ENCODE measurements at regions not wholly inside any gene's neighbourhood (a gene's known extent, or its start where the extent isn't known, plus 50 kb on each side); places are given as distances from the start of the nearest gene placed in this dataset.

GRCh38 chr5:87746341-87746740 lies 333.6 kb upstream of the CCNH start (continued):
- TF ChIP-seq REST (IDR thresholded peaks at IDR 0.05; ENCODE audit: unreplicated experiment): no peak

GRCh38 chr5:87741881-87742280 lies 329.2 kb upstream of the CCNH start:
- Mint-ChIP-seq H3K27ac (0 out of 2 replicates have a peak overlapping the region, but pooled peaks have one; percentile 51), H3K4me1 (peaks cover 7% of the 10 kb centered on the region; the same call in 1 of the 3 replicates), H3K9me3 (no peaks in the 10 kb centered on the region), H3K27me3 (ENCODE audit: insufficient read depth, low read depth, poor library complexity) (no peaks in the 10 kb centered on the region), H3K4me3 (no peak overlapping the region), H3K36me3 (ENCODE audit: low read depth) (no peaks in the 10 kb centered on the region)
- H3K4me3 ChIP-seq: no peak overlapping the region
- no peak overlapping the region for H3K4me2 ChIP-seq
- H4K20me1 ChIP-seq (replicated peaks; ENCODE audit: insufficient read depth): no peaks in the 10 kb centered on the region
- no peaks in the 10 kb centered on the region for H3K79me2 ChIP-seq (replicated peaks; ENCODE audit: insufficient read depth)
- H2AFZ ChIP-seq: no peak overlapping the region
- H3K9me2 ChIP-seq (ENCODE audit: insufficient read depth): peaks cover 3% of the 10 kb centered on the region; the same call in 1 of the 2 replicates
- H3F3A ChIP-seq (replicated peaks; ENCODE audit: low read depth): no peaks in the 10 kb centered on the region
- ATAC-seq (no peak), DNase-seq (ENCODE audit: low spot score) (no peak)
- H3K36me3 ChIP-seq (ENCODE audit: insufficient read depth): no peaks in the 10 kb centered on the region
- H3K4me1 ChIP-seq (ENCODE audit: insufficient read depth): no peaks in the 10 kb centered on the region
- H3K27me3 ChIP-seq (ENCODE audit: insufficient read depth): no peaks in the 10 kb centered on the region
- no peak overlapping the region for H3K27ac ChIP-seq (ENCODE audit: low read depth)
- TF ChIP-seq POLR2AphosphoS5 (IDR thresholded peaks at IDR 0.05; ENCODE audit: low read depth) (no peak), ETS1 (IDR thresholded peaks at IDR 0.05) (no peak), JUNB (IDR thresholded peaks at IDR 0.05; ENCODE audit: unreplicated experiment) (no peak), NANOG (IDR thresholded peaks at IDR 0.05; ENCODE audit: borderline replicate concordance) (no peak), CREB1 (CRISPR knock-in tag; IDR thresholded peaks at IDR 0.05; ENCODE audit: low read depth) (no peak), ZNF331 (CRISPR knock-in tag; IDR thresholded peaks at IDR 0.05; ENCODE audit: low read depth) (no peak), EZH2phosphoT487 (IDR thresholded peaks at IDR 0.05; ENCODE audit: unreplicated experiment) (no peak), CTCF (conservative IDR thresholded peaks at IDR 0.05; ENCODE audit: low read depth in 2 of 2) (no peak), ZNF462 (CRISPR knock-in tag; IDR thresholded peaks at IDR 0.05) (no peak), EZH2 (IDR thresholded peaks at IDR 0.05; ENCODE audit: low read depth, unreplicated experiment) (no peak)

Measured in GM23338 (cell line).